ENCODE measurements at regions not wholly inside any gene's neighbourhood (a gene's known extent, or its start where the extent isn't known, plus 50 kb on each side); places are given as distances from the start of the nearest gene placed in this dataset.

- TF ChIP-seq CTCF (conservative IDR thresholded peaks at IDR 0.05; ENCODE audit: low read length) (no peak), EZH2phosphoT487 (IDR thresholded peaks at IDR 0.05; ENCODE audit: borderline replicate concordance) (no peak)
Observed at GRCh38 chr22:46086577-46087335, 63.6 kb upstream of the PPARA start.
